M059J (cell line): ENCODE measurements at regions not wholly inside any gene's neighbourhood (a gene's known extent, or its start where the extent isn't known, plus 50 kb on each side); places are given as distances from the start of the nearest gene placed in this dataset.
A peak's percentile ranks its signal among the peaks of the same experiment; 100 is the strongest.
"Not testable (repeated sequence)": the region's sequence is repeated elsewhere in the genome, so short reads cannot be mapped to it uniquely, and the experiment has no call there.

Experiments used
- DNase-seq: peaks from one replicate; pipeline ENCODE4 v3.0.0-alpha.2; 2012; ENCODE audit warnings: low read depth

DNA sequence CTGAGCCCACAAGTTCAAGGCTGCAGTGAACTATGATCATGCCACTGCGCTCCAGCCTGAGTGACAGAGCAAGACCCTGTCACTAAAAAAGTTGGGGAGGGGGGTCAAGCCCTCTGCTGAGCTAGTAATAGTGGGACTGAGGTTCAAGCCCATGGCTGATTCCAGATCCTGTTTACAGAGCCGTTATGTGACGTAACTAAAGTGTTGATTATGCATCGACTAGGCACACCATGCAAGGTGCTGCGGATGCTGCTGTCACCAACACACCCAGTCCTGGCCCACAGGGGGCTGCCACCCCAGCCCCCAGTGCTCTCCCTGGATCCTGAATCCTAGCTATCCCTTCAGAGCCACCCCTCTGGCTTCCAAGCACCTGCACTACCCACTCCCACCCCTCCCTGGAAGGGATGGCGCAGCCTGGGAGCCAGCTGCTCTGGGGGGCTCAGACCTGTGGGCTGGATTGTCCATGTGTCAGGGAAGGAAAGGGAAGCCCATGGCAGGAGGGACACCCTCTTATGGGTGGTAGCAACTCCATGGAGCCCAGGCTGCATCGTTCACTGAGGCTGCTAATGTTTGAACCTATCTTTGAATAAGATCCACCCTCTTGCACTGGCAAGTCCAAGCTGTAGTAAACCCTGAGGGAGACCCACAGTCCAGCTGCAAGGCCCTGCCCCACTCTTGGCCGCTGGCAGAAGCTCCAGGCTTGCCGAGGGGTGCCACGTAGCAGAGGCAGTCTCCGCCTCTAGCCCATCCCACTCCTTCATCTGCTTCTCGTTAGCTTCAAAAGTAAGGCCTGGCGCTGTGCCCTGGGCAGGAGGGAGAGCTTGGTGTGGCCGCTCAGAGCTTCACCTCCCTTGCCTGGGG is 95.0 kb downstream of the SNX5 start:
- peak; percentile 98 for DNase-seq

DNA sequence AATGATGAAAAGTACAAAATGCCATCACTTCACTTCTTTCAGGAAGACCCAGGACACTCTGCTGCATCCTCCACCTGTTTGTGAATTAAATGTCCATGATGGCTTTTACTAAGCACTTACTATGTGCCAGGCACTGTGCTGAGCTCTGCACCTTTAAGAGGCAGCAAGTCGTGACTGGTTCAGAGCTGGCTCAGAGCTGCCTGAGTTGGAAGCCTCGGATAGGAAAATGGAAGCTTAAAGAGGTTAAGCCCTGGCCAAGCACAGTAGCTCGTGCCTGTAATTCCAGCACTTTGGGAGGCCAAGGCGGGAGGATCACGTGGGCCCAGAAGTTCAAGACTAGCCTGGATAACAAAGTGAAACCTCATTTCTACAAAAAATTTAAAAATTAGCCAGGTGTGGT is 95.6 kb downstream of the SNX5 start:
- no peak for DNase-seq

DNA sequence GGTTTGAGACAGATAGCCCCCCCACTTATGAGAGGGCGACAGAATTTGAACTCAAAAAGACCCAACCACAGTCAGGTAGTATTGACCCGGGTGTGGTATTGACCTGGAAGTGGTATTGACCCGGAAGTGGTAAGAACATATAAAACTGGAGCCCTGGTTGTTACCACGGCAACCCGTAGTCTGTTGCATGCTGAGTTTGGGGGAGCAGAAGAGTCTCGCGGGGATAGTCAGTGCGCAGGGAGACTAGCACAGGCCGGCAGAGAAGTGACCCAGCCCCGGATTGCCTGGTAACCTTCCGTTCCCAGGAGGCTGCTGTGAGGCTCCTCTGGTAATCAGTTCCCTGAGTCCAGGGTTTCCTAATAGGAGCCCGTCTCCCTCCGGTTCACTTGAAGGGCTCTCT is 96.2 kb downstream of the SNX5 start:
- no peak for DNase-seq

DNA sequence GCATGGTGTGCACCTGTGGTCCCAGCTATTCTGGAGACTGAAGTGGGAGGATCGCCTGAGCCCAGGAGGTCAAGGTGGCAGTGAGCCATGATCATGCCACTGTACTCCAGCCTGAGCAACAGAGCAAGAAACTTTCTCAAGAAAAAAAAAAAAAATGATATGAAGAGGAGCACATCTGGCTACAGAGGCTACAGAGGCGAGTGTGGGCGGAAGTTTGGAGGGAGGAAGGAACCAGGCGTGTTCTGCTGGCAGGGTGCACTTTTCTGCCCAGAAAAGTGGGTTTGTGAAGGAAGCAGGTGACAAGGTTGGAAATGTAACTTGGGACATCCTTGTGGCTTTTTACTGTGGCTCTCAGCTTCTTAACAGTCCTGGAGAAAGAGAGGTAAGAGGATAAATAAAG is 96.7 kb downstream of the SNX5 start:
- DNase-seq = no peak

DNA sequence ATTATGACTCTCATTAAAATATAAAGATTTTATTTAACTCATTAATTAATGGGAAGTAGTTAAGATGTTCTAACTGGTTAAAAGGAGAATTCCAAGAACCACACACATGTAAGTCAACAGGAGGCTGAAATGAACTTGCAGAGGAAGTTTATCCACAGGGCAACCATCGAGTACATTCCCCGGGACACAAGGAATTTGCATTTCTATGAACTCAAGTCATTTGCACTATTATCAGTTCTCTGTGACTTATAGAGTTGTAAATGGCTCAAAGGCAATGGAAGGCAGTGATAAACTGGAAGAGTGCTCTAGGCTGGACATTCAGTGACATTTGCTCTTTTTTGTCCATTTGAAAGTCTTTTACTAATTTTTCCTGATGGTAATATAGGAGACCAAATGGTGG is 97.4 kb downstream of the SNX5 start:
- peak; percentile 43 for DNase-seq

DNA sequence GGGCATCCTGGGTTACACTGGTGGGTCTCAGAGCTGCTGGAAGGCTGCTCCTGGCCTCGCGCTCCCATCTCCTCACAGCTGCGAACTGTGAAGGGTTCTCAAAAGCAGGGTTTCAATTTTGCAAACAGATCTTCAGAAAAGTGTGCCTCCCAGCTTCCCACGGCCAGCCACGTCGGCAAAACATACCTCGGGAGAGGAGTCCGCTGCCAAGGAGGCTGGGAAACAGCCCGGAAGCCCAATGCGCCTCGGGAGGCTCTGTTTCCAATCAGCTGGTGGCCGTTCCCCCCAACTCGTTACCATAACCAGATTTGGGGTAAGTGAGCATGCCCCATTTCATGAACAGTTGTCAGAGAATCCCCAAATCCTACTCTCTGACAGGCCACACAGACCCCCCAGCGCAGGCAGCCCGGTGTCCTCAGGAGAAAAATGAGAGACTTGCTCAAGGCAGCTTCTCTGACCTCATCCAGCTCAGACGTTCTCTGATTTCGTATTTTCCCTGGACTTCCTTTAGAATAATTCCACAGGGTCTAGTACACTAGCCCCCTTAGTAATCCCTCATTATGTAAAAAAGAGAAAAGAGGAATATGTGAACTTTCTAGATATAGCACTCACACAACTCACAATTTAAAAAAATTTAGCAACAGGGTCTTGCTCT is 98.4 kb downstream of the SNX5 start:
- no peak for DNase-seq

DNA sequence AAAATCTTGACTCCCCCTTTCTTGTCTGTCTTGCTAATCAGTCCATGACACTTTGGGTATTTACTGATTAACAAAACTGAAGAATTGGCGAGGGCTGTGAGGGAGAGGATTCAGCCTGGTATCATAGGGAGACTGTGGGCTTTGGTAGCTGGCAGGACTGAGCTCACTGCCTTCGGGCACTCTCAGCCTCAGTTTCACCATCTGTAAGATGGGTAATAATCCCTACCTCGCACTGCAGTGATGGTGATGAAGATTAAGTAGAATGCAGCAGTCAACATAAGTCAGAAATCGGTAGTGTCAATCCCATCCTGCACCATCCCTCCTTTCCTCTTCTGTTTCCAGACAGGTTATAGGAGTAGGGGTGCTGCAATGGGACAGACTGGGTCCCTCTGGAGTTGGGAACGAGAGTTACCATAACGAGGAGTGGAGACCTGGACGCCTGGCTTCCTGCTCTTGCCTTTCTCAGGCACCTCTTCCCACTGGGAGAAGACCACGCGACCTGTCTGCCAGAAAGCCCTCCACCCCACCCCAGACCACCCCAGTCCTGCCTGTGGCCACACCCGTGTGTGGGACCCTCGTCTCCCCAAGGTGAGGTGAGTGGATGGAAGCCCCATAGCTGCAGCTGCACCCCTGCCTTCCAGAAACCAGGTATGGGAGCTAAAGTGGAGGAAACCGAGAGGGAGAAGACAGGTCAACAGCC is 99.1 kb downstream of the SNX5 start:
- no peak for DNase-seq

DNA sequence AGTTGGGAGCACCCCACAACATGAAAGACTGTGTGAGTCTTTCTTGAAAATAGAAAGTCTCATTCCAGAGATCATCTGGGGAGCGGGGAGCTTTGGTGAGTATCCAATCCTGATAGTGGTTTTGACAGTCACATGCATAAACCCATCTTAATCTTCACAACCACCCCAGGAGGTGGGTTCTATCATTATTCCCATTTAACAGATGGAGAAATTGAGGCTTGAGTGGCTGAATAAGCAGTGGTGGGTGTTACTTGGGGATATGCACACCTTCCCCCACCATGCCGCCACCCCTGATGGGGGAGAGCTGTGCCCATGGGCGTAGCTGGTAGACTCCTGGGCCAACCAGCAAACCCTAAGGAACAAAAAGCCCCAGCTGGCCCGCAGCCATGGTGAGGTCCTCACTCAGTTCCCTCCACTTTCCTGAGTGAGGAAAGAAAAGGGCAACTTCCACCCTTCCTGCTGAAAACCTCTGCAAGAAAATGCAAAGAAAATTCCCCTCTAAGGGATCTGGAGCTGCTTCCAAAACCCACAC is 99.8 kb downstream of the SNX5 start:
- no peak for DNase-seq

DNA sequence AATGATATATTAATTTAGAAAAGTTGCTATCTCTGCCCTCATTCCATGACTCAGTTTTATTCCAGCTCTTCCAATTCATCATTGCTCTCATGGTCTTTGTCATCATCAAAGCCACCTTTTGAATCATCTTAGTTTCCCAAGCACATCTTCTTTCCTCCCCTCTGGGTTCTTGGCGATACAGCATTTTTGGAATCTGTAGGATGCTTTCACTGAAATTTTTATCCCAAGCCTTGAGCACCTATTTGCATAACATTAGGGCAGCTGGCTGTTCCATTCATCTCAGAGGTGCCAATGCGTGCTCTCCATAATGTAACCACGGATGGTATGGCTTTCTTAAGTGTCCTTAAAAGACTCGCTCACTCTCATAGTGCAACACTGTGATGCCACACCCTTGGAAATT is 100.4 kb downstream of the SNX5 start:
- DNase-seq = no peak

DNA sequence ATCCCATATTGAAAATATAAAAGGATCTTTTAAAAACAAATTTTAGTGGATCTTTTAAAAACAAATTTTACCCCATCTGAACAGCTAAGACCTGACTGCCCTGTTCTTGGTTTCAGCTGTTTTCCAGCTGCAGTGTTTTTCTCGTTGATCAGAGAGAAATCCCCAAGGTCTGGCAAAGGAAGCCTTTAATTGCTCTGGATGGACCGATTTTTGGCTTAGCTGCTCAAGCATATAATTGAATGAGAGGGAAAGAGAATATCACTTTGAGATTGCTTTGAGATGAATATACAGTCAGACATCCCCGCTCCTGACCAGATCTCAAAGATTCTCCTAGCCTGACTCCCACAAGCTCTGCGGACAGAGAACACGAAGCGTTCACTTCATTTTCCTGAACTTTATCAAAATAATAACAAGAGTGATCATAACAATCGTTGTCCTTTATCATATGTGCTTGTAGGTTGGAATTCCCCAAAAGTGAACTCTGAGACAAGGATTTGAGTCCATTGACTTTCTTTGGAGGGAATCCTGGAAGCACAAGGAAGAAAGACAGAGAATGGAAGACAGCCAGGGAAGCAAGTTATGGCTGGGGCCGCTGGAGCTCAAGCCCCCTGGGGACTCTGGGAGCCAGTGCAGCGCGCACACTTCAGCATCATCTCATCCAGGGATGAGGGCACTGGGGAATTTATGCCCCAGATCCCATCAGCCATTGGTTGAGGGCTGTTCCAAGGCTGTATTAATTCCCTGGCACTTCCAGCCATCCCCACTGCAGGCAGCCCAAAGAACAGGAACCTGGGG is 101.3 kb downstream of the SNX5 start:
- DNase-seq = no peak

DNA sequence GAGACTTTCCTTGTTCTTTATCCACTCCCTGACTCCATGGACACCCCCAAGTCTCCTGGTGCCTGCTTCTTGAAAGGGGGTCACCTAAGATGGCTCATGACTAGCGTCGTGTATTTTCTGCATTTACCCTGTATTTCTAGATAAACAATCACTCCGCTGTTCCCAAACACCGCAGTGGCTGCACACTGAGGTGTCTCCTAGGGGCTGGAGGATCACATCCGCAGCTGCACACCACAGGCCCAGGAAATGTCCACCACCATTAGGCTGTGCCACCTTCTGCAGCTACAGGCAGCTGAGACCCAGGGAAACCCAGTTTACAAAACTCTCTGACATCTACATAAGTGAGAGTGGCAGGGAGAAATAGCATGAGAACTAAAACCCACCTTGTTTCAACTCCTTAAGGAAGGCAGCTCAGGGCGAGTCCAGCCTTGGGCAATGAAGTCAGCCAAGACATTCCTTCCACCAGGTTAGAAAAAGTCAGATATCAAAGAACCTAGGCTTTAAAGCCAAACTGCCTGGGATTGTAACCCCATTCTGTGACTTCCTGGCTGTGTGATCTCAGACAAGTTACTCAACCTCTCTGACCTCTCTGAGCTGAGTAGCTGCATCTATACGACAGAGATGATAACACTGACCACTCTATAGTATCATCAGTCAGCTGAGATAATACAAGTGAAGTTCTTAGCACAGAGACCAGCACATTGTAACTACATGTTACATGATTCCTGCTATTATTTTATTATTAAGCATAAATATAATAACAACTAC is 102.2 kb downstream of the SNX5 start:
- DNase-seq = no peak

DNA sequence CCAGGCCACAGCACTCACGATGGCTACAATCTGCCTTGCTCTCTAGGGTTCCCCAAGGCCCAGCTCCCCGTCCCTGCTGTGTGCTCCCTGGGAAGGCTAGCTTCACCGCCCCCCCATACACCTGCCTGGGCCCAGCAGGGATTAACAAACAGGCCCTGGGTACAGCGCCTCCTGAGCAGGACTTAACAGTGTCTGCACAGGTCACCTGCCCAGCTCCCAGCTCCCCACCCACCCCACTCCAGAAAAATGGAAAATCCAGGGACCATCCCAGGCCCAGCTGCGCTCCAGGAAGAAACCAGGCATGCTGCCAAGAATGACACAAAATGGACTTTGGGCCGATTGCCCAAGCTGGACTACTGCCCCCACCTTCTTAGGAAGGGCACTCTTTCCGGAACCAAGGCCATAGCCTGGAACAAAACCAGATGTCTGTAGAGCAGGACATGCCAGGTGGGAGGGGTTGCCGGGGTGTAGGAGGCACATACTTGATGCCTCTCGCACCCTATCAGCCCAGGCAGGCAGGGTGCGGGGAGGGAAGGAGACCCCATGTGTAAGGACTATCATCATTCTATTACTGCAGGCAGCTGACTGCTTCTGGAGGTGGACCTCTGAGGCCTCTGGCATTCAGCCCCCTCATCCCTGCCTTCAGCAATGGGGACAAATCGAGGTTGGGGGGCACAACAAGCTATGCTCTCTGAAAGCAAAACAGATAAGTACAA is 104.9 kb downstream of the SNX5 start:
- DNase-seq = peak; percentile 42

DNA sequence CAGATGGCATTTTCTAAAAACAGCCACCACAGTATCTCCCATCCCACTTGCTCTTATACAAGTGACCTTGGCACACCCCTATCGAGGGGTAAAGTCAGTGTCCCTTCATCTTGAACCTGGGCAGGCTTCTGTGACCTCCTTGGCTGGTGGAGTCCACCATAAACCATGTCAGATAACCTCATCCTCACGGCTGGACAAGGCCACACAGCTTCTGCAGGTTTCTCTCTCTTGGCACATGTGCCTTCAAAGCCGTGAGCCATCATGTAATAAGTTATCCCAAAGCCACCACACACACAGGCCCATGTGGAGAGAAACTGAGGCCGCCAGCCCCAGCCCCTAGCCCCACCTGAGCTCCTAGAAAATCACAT is 105.4 kb downstream of the SNX5 start:
- no peak for DNase-seq

DNA sequence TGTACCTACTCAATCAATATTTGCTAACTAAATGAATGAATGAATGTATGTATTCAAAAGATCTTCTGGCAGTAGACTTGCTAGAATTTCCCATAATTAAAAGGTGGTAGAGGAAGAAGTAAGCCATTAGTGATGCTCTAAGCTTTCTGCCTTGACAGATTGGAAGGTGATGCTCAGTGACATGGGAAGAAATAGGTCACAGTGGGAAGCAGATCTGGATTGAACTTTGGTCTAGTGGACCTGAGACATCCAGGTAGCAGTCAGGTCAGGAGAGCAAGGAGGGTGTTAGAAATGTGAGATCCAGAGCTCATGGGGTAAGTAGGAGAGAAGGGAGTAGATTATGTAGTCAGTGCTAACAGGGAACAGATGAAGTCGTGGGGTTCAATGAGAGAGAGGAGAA is 106.4 kb downstream of the SNX5 start:
- DNase-seq = no peak

DNA sequence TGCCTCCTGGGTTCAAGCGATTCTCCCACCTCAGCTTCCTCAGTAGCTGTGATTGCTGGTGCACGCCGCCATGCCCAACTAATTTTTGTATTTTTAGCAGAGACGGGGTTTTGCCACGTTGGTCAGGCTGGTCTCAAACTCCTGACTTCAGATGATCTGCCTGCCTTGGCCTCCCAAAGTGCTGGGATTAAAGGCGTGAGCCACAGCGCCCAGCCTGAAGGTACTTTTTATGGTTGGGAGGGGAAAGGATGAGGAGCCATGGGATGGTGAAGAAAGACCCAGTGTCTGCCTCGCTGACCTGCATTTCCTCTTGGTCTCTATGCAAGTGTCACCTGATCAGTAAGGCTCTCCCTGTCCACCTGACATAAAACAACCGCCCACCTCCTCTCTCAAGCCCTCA is 107.0 kb downstream of the SNX5 start:
- DNase-seq = not testable (repeated sequence)

DNA sequence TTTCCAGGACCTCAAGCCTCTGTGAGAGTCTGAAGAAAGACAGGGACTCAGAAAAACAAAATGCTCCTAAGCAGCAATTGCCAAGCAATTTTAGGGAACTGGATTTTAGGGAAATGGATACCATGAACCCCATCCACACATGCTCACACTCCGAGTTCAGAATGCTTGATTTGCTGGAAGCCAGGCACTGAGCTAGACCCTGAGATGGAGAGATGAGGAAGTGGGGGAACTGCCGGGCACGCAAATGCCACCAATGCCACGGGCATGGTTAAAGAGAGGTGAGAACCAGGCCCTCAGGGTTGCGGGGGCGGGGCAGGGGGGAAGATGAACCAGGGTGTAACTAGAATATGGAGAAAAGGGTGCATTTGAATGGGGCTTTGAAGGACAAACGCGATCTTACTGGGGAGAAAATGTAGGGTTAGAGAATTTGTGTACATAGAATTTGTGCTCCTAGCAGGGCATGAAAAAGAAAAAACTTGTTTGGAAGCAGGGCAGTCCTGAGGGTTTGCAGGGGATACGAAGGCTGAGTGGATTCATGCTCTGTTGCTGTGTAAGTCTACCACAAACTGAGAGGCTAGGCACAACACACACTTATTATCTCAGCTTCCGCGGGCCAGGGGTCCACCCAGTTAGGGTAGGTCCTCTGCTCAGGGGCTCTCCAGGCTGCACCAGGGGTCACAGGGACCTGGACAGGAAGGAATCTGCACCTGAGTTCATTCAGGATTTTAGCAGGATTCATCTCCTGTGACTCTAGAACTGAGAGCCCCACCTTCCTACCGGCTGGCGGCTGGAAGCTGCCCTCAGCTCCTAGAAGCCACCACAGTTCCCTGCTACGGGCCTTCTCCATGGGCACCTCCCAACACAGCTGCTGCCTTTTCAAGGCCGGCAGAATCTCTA is 108.0 kb downstream of the SNX5 start:
- no peak for DNase-seq

DNA sequence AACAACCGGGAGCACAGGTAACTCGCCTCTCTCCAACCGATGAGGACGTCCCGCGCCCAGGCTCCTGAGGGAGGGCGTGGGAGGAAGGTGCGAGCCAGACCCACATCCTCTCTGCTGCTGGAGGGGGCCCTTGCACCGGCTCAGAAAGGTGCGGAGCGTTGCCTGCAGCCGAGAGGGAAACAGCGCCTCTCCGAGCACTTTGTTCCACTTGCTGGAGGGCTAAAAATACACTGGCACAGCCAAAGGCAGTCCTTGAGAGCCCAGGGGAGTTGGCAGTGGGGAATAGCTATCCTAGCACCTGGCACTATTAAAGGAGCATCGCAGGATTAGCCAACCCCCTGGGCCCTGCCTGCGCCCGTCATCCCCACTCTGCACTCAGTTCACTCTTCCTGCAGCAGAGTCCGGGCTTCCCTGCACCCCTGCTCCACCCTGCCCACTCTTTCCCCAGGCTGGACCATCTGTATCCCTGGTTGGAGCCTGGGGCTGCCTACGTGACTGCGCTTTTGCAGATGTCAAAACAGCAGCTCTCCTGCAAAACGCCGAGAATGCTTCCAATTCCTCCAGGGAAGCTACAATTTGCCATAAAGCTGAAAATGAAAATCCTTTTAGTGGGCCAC is 108.9 kb downstream of the SNX5 start:
- DNase-seq = no peak

DNA sequence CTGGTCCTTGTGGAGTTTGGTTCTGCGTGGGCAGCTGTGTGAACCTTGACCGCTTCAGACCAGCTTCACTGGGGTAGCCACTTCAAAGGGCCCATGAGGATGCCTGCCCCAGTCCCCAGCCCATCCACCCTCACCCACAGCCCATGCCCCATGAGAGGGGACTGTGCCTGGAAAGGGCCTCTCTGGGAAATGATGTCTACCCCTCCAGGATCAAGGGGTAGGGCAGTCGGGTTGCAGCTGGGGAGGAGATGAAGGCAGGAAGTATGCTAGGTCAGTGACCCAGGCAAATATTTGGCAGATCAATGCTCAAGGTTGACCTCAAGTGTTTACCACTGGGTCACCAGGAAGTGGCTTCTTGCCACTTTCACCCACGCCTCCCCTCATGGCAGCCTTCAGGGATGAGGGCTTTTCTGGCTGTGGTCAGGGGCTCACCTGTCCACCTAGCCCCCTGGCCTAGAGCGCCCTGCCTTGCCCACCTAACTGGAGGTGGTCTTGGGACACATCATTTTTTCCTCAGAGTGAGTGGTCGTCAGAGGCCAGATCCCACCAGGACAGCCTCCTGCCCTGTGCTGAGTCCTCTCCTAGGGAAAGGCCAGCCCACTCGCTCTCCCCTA is 109.5 kb downstream of the SNX5 start:
- no peak for DNase-seq
